PC-9 (cell line): ENCODE measurements at regions not wholly inside any gene's neighbourhood (a gene's known extent, or its start where the extent isn't known, plus 50 kb on each side); places are given as distances from the start of the nearest gene placed in this dataset.

ENCODE experiments used
- BruUV-seq: library from RNA; stranded (reverse); fragments of 400-500 nt; replicated peaks from 2 replicates; lab custom pipeline; 2021; lab: Mats Ljungman, UMichigan
- CTCF ChIA-PET: fragments of 300-600 bp; sonication (Branson Sonifier 250); formaldehyde crosslinking; loops from one replicate; lab custom pipeline; 2022; ENCODE audit warnings: antibody characterized with exemption; lab: Charles Lee
- POLR2A ChIA-PET: fragments of 300-600 bp; sonication (Branson Sonifier 250); formaldehyde crosslinking; loops from one replicate; lab custom pipeline; 2022; ENCODE audit warnings: antibody characterized with exemption; ENCODE audit not compliant: unreplicated experiment; lab: Charles Lee
- DNase-seq, 2 experiments: peaks; one replicate each; pipeline versions ENCODE4 v3.0.0 to v3.0.0-alpha.2; 2015 to 2022; ENCODE audit warnings: mixed read lengths in 1 of 2
- H2AFZ ChIP-seq: fragments of 200-600 bp; sonication (generic); 2 replicates; pipeline ENCODE4 v1.8.1; 2017; ENCODE audit warnings: antibody characterized with exemption
- H3F3A ChIP-seq: fragments of 200-600 bp; sonication (generic); 2 replicates; pipeline ENCODE4 v1.8.1; 2017; ENCODE audit warnings: antibody characterized with exemption, mild to moderate bottlenecking, low read depth; ENCODE audit not compliant: insufficient read depth
- H3K27ac ChIP-seq: fragments of 200-600 bp; sonication (generic); 2 replicates; pipeline ENCODE4 v1.6.1; 2016; ENCODE audit warnings: mixed run types
- H3K27me3 ChIP-seq: fragments of 200-600 bp; sonication (generic); 2 replicates; pipeline ENCODE4 v1.6.1; 2016; ENCODE audit warnings: low read depth, mixed run types; ENCODE audit not compliant: insufficient read depth
- H3K36me3 ChIP-seq: fragments of 200-600 bp; sonication (generic); 2 replicates; pipeline ENCODE4 v1.6.1; 2016; ENCODE audit warnings: low read depth, mixed run types
- H3K4me1 ChIP-seq: fragments of 200-600 bp; sonication (generic); replicated peaks from 2 replicates; pipeline ENCODE4 v1.6.1; 2016; ENCODE audit warnings: mixed run types; ENCODE audit not compliant: insufficient read depth
- H3K4me2 ChIP-seq: fragments of 200-600 bp; sonication (generic); 2 replicates; pipeline ENCODE4 v1.6.1; 2017; ENCODE audit warnings: mixed run types
- H3K4me3 ChIP-seq: fragments of 200-600 bp; sonication (generic); 2 replicates; pipeline ENCODE4 v1.6.1; 2016; ENCODE audit warnings: mixed run types
- H3K79me2 ChIP-seq: fragments of 200-600 bp; sonication (generic); 2 replicates; pipeline ENCODE4 v1.6.1; 2017; ENCODE audit warnings: low read depth, mixed run types
- H3K9me2 ChIP-seq: fragments of 200-600 bp; sonication (generic); 2 replicates; pipeline ENCODE4 v1.8.1; 2017; ENCODE audit warnings: mild to moderate bottlenecking; ENCODE audit not compliant: insufficient read depth
- H3K9me3 ChIP-seq: fragments of 200-600 bp; sonication (generic); 2 replicates; pipeline ENCODE4 v1.8.1; 2016; ENCODE audit warnings: low read depth; ENCODE audit not compliant: insufficient read depth
- H4K20me1 ChIP-seq: fragments of 200-600 bp; sonication (generic); 2 replicates; pipeline ENCODE4 v1.8.1; 2017; ENCODE audit not compliant: insufficient read depth
- EZH2 ChIP-seq: fragments of 200-600 bp; sonication (generic); IDR thresholded peaks from 2 replicates; pipeline ENCODE4 v1.8.0; 2017; ENCODE audit warnings: antibody characterized with exemption, low read depth
- intact Hi-C: fragments of 100-400 bp; cut with micrococcal nuclease; formaldehyde crosslinking; loops from one replicate; pipeline ENCODE4 v1.10.0; 2022; ENCODE audit not compliant: unreplicated experiment
- TF ChIP-seq, protein P1 (sequence below): fragments of 200-600 bp; sonication (generic); conservative IDR thresholded peaks from 2 replicates; pipeline ENCODE4 v1.6.1; 2017; ENCODE audit warnings: mixed run types, antibody characterized with exemption, mild to moderate bottlenecking, moderate library complexity

DNA sequence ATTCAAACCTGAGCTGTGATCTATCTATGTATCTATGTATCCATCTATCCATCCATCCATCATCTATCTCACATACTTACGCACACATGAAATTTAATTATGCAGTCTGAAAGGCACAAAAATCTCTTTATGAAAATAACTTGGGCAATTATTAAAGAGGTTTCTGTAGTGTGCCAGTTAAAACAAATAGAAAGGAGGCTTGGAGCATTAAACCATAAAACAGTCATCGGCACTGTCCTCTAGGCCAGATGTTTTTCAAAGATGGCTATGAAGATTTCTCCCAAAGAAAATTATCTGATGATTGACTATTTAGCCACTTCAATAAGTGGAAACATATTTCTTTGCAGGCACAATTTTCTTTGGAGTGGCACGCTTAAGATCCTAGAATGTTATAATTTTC is 392.5 kb upstream of the RPS23 start:
- intact Hi-C loops, result no loop called here
- TF ChIP-seq EZH2, result no peak
- TF ChIP-seq, protein P1, sequence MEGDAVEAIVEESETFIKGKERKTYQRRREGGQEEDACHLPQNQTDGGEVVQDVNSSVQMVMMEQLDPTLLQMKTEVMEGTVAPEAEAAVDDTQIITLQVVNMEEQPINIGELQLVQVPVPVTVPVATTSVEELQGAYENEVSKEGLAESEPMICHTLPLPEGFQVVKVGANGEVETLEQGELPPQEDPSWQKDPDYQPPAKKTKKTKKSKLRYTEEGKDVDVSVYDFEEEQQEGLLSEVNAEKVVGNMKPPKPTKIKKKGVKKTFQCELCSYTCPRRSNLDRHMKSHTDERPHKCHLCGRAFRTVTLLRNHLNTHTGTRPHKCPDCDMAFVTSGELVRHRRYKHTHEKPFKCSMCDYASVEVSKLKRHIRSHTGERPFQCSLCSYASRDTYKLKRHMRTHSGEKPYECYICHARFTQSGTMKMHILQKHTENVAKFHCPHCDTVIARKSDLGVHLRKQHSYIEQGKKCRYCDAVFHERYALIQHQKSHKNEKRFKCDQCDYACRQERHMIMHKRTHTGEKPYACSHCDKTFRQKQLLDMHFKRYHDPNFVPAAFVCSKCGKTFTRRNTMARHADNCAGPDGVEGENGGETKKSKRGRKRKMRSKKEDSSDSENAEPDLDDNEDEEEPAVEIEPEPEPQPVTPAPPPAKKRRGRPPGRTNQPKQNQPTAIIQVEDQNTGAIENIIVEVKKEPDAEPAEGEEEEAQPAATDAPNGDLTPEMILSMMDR, result no peak
- no peak overlapping the region for H3K4me2 ChIP-seq

DNA sequence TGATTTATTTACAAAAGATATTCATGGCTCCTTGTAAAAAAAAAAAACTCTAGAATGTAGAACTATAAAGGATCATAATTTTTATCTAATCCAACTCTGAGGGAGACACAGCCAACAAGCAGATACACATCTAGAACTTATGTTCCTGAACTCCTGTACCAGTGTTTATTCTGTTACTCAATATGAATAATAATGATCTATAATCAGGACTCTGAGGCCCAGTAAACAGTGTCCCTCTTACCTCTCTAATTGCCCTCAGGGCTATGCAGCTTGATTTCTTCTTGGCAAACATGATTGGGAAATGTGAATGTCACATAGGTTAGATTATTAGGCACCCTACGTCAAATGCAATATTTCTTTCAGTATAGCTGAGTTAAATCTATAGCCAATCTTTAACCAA is 391.6 kb upstream of the RPS23 start:
- intact Hi-C loops, result no loop called here
- H3K9me3 ChIP-seq, result no peaks in the 10 kb centered on the region
- H3K4me1 ChIP-seq, result no peaks in the 10 kb centered on the region
- no peak overlapping the region for H3K4me3 ChIP-seq
- no peak for TF ChIP-seq EZH2
- TF ChIP-seq, protein P1, result no peak
- ChIA-PET POLR2A (no interaction called here), CTCF (no interaction called here)
- no peaks in the 10 kb centered on the region for H3K36me3 ChIP-seq
- no peak for DNase-seq
- no peak overlapping the region for H2AFZ ChIP-seq
- H4K20me1 ChIP-seq, result no peaks in the 10 kb centered on the region
- H3K79me2 ChIP-seq, result no peaks in the 10 kb centered on the region
- no TSS peak for BruUV-seq
- no peaks in the 10 kb centered on the region for H3K9me2 ChIP-seq
- no peak overlapping the region for H3K4me2 ChIP-seq
- H3K27ac ChIP-seq, result no peak overlapping the region
- H3F3A ChIP-seq, result no peaks in the 10 kb centered on the region
- H3K27me3 ChIP-seq, result no peaks in the 10 kb centered on the region

More for the DNA sequence above, 392.5 kb upstream of the RPS23 start:
- ChIA-PET POLR2A (no interaction called here), CTCF (no interaction called here)
- Histone ChIP-seq H3K9me2 (no peaks in the 10 kb centered on the region), H3K4me1 (no peaks in the 10 kb centered on the region), H3K27me3 (no peaks in the 10 kb centered on the region), H3F3A (no peaks in the 10 kb centered on the region), H2AFZ (no peak overlapping the region), H3K27ac (no peak overlapping the region), H4K20me1 (no peaks in the 10 kb centered on the region), H3K9me3 (no peaks in the 10 kb centered on the region), H3K36me3 (no peaks in the 10 kb centered on the region), H3K79me2 (no peaks in the 10 kb centered on the region), H3K4me3 (no peak overlapping the region)
- no TSS peak for BruUV-seq
- no peak for DNase-seq

DNA sequence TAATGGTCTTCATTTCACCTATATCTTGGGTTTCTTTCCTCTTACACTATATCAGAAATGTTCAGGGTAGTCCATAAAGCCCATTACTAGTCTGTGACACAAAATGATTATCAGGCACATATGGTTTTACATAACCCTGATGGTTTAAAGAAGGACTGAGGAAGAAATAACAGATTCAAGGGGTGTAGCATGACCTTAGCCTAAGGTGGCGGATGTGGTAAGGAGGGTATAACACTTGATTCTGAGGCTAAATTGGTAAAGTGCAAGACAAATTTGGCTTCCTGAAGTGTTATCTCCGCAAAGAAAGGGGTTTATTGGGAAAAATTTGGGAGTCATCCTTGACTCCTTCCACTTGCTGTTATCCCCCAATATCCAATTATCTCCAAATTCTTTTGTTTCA is 388.2 kb upstream of the RPS23 start:
- H3F3A ChIP-seq, result no peaks in the 10 kb centered on the region
- ChIA-PET POLR2A (no interaction called here), CTCF (no interaction called here)
- no peak overlapping the region for H3K4me2 ChIP-seq
- H3K9me2 ChIP-seq, result no peaks in the 10 kb centered on the region
- intact Hi-C loops, result no loop called here
- no peak for DNase-seq
- no TSS peak for BruUV-seq
- no peaks in the 10 kb centered on the region for H3K4me1 ChIP-seq
- H3K4me3 ChIP-seq, result no peak overlapping the region
- H3K79me2 ChIP-seq, result no peaks in the 10 kb centered on the region
- no peak overlapping the region for H2AFZ ChIP-seq
- H3K9me3 ChIP-seq, result no peaks in the 10 kb centered on the region
- H3K36me3 ChIP-seq, result no peaks in the 10 kb centered on the region
- TF ChIP-seq, protein P1, result no peak
- no peak for TF ChIP-seq EZH2
- H3K27ac ChIP-seq, result no peak overlapping the region
- no peaks in the 10 kb centered on the region for H3K27me3 ChIP-seq
- no peaks in the 10 kb centered on the region for H4K20me1 ChIP-seq
